ENCODE measurements at regions not wholly inside any gene's neighbourhood (a gene's known extent, or its start where the extent isn't known, plus 50 kb on each side); places are given as distances from the start of the nearest gene placed in this dataset.

GRCh38 chr14:58904776-58905175 is 267.0 kb downstream of the DACT1 start:
- Histone ChIP-seq H3K4me1 (ENCODE audit: insufficient read depth, poor library complexity, severe bottlenecking) (peaks cover 7% of the 10 kb centered on the region), H3K36me3 (ENCODE audit: low read depth) (no peaks in the 10 kb centered on the region), H3K27ac (ENCODE audit: poor library complexity, severe bottlenecking) (no peak overlapping the region), H3K4me3 (ENCODE audit: severe bottlenecking) (no peak overlapping the region), H3K27me3 (ENCODE audit: insufficient read depth, poor library complexity, severe bottlenecking) (no peaks in the 10 kb centered on the region), H3K9me3 (ENCODE audit: severe bottlenecking) (peaks cover 2% of the 10 kb centered on the region)
- ATAC-seq (ENCODE audit: low read depth) (no peak), DNase-seq (ENCODE audit: low spot score) (no peak)
- TF ChIP-seq CTCF (IDR thresholded peaks at IDR 0.05; ENCODE audit: poor library complexity, severe bottlenecking) = no peak

DNA sequence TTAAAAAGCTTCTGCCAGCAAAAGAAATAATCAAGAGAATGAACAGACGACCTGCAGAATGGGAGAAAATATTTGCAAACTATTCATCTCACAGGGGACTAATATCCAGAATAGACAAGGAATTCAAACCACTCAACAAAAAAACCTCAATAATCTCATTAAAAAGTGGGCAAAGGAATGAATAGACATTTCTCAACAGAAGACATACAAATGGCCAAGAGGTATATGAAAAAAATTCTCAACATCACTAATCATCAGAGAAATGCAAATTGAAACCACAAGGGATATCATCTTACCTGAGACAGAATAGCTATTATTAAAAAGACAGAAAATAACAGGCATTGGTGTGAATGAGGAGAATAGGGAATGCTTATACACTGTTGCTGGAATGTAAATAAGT is 270.0 kb downstream of the DACT1 start:
- Histone ChIP-seq H3K9me3 (ENCODE audit: severe bottlenecking) (no peaks in the 10 kb centered on the region), H3K4me1 (ENCODE audit: insufficient read depth, poor library complexity, severe bottlenecking) (peaks cover 5% of the 10 kb centered on the region), H3K27me3 (ENCODE audit: insufficient read depth, poor library complexity, severe bottlenecking) (no peaks in the 10 kb centered on the region), H3K27ac (ENCODE audit: poor library complexity, severe bottlenecking) (no peak overlapping the region), H3K4me3 (ENCODE audit: severe bottlenecking) (no peak overlapping the region), H3K36me3 (ENCODE audit: low read depth) (no peaks in the 10 kb centered on the region)
- DNase-seq (ENCODE audit: low spot score) = no peak
- no peak for TF ChIP-seq CTCF (IDR thresholded peaks at IDR 0.05; ENCODE audit: poor library complexity, severe bottlenecking)
- ATAC-seq (ENCODE audit: low read depth) = peak; percentile 61

DNA sequence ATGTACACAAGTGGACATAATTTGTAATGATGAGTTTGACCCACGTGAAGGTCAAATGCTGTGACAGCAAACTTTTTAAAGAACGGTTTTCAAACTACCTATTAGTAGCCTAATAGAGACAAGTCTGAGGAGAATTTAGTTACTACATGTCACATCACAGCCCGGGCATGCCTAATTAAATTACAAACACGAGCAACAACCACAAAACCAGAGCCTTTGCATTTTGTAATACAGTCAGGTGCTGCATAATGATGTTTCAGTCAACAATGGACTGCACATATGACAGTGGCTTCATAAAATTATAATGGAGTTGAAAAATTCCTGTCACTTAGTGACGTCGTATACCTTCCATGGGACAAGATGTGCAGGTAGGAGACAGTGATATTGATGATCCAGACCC is 274.5 kb downstream of the DACT1 start:
- Histone ChIP-seq H3K4me1 (ENCODE audit: insufficient read depth, poor library complexity, severe bottlenecking) (peaks cover 5% of the 10 kb centered on the region), H3K27ac (ENCODE audit: poor library complexity, severe bottlenecking) (no peak overlapping the region), H3K27me3 (ENCODE audit: insufficient read depth, poor library complexity, severe bottlenecking) (no peaks in the 10 kb centered on the region), H3K4me3 (ENCODE audit: severe bottlenecking) (no peak overlapping the region), H3K9me3 (ENCODE audit: severe bottlenecking) (no peaks in the 10 kb centered on the region), H3K36me3 (ENCODE audit: low read depth) (no peaks in the 10 kb centered on the region)
- DNase-seq (ENCODE audit: low spot score) (no peak), ATAC-seq (ENCODE audit: low read depth) (no peak)
- no peak for TF ChIP-seq CTCF (IDR thresholded peaks at IDR 0.05; ENCODE audit: poor library complexity, severe bottlenecking)

GRCh38 chr14:58912799-58913432 is 275.2 kb downstream of the DACT1 start:
- Histone ChIP-seq H3K36me3 (ENCODE audit: low read depth) (no peaks in the 10 kb centered on the region), H3K4me3 (ENCODE audit: severe bottlenecking) (no peak overlapping the region), H3K27ac (ENCODE audit: poor library complexity, severe bottlenecking) (no peak overlapping the region), H3K9me3 (ENCODE audit: severe bottlenecking) (no peaks in the 10 kb centered on the region), H3K27me3 (ENCODE audit: insufficient read depth, poor library complexity, severe bottlenecking) (no peaks in the 10 kb centered on the region), H3K4me1 (ENCODE audit: insufficient read depth, poor library complexity, severe bottlenecking) (peaks cover 7% of the 10 kb centered on the region)
- ATAC-seq (ENCODE audit: low read depth) (peak; percentile 41; the same call in 1 of the 3 replicates), DNase-seq (ENCODE audit: low spot score) (no peak)
- no peak for TF ChIP-seq CTCF (IDR thresholded peaks at IDR 0.05; ENCODE audit: poor library complexity, severe bottlenecking)

GRCh38 chr14:58914279-58914855 is 274.1 kb upstream of the DAAM1 start:
- H3K4me3 ChIP-seq (ENCODE audit: severe bottlenecking) = no peak overlapping the region
- H3K4me1 ChIP-seq (ENCODE audit: insufficient read depth, poor library complexity, severe bottlenecking) = peaks cover 15% of the 10 kb centered on the region
- ATAC-seq (ENCODE audit: low read depth) (no peak), DNase-seq (ENCODE audit: low spot score) (no peak)
- H3K36me3 ChIP-seq (ENCODE audit: low read depth) = no peaks in the 10 kb centered on the region
- no peaks in the 10 kb centered on the region for H3K9me3 ChIP-seq (ENCODE audit: severe bottlenecking)
- no peak overlapping the region for H3K27ac ChIP-seq (ENCODE audit: poor library complexity, severe bottlenecking)
- no peaks in the 10 kb centered on the region for H3K27me3 ChIP-seq (ENCODE audit: insufficient read depth, poor library complexity, severe bottlenecking)
- TF ChIP-seq CTCF (IDR thresholded peaks at IDR 0.05; ENCODE audit: poor library complexity, severe bottlenecking) = no peak

Measured in RWPE2 (cell line).